HFF-Myc (cell line): ENCODE measurements at regions not wholly inside any gene's neighbourhood (a gene's known extent, or its start where the extent isn't known, plus 50 kb on each side); places are given as distances from the start of the nearest gene placed in this dataset.
"Not testable (repeated sequence)": the region's sequence is repeated elsewhere in the genome, so short reads cannot be mapped to it uniquely, and the experiment has no call there.

Experiments used
- DNase-seq: peaks from one replicate; pipeline ENCODE4 v3.0.0-alpha.2; 2011; ENCODE audit warnings: low read depth; ENCODE audit errors: extremely low read depth
- H3K4me3 ChIP-seq: replicated peaks from 2 replicates; pipeline ENCODE4 v1.5.1; 2011; ENCODE audit warnings: low read depth, mild to moderate bottlenecking, control low read depth, low read length
- TF ChIP-seq, protein P1 (sequence below): IDR thresholded peaks from 2 replicates; pipeline ENCODE4 v1.5.1; 2012; ENCODE audit warnings: mild to moderate bottlenecking, low read depth, low read length, control low read depth; ENCODE audit errors: missing control alignments

DNA sequence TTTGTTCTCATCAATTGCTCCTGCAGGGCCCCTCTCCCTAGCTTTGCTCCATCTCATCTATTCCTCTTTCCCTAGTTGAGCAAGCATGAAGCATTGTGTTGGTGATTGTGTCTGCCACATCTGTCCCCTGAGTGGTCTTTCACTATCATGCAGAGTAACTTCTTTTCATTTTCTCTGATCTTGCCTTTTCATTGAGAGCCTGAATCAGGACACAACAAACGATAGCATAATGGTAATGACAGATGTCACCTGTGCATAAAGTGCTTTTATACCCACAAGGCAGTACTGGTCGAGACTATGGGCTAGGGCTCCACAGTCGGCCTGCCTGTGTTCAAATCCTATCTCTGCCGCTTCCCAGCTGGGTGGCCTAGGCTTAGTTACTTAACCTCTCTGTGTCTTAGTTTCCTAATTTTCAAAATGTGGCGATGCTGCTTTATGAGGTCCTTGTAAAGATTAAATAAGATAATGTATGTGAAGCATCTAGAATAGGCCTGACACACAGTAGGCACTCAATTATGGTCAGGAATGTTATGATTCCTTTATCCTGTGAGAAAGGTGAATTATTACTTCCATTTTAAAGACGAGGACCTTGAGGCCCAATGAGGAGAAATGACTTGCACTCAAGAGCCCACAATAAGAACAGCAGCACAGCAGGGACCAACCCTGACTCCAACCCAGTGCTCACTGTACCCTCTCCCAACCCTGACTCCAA, 137.1 kb upstream of the ZNF618 start:
- no peak for DNase-seq
- TF ChIP-seq, protein P1, sequence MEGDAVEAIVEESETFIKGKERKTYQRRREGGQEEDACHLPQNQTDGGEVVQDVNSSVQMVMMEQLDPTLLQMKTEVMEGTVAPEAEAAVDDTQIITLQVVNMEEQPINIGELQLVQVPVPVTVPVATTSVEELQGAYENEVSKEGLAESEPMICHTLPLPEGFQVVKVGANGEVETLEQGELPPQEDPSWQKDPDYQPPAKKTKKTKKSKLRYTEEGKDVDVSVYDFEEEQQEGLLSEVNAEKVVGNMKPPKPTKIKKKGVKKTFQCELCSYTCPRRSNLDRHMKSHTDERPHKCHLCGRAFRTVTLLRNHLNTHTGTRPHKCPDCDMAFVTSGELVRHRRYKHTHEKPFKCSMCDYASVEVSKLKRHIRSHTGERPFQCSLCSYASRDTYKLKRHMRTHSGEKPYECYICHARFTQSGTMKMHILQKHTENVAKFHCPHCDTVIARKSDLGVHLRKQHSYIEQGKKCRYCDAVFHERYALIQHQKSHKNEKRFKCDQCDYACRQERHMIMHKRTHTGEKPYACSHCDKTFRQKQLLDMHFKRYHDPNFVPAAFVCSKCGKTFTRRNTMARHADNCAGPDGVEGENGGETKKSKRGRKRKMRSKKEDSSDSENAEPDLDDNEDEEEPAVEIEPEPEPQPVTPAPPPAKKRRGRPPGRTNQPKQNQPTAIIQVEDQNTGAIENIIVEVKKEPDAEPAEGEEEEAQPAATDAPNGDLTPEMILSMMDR = no peak
- H3K4me3 ChIP-seq = no peak overlapping the region

GRCh38 chr9:113739605-113740507, 136.3 kb upstream of the ZNF618 start:
- not testable (repeated sequence) for H3K4me3 ChIP-seq, DNase-seq

- DNase-seq = peak; percentile 46
- not testable (repeated sequence) for H3K4me3 ChIP-seq
Measured at GRCh38 chr9:113740508-113741500, 135.3 kb upstream of the ZNF618 start.

DNA sequence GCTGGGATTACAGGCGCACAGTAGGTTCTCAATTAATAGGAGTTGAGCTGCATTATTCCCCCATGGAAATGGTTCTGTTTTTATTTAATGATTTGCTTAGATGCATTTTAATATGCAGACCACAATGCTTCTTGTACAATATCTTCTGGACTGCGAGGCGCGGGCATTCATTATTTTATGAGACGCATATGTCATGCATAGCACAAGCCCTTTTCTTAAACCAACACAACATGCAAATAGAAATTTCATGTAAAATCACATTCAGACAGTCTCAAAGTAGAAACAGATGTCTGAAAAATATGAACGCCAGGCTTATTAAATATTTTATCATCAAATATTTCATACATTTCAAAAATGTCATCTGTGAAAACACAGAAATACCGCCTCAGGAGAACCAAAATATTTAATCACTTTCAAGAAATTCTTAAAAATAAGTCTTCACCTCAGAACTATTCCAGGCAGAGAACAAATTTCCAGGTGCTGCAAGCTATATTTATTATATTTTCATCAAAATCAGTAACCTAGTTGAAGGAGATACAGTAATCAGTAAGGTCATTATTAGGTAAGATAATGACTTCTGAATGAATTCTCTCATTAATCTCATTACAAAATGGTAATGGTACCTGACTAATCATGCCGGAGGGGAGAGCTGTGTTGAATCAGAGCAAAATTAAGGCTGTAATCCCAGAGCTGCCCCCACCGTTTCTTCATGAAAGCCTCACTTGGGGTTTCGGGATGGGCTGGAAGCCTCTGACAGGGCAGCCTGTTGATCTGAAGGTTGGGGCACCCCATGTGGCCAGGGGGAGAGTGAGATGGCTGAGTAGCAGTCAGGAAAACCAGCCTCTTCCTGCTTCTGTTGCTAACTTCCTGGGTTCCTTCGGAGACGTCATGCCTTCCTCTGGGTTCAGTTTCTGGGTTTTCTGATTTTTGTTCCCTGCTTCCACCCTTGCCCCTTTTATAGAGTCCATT, 133.9 kb upstream of the ZNF618 start:
- no peak for DNase-seq
- H3K4me3 ChIP-seq = no peak overlapping the region
- TF ChIP-seq, protein P1 = no peak

DNA sequence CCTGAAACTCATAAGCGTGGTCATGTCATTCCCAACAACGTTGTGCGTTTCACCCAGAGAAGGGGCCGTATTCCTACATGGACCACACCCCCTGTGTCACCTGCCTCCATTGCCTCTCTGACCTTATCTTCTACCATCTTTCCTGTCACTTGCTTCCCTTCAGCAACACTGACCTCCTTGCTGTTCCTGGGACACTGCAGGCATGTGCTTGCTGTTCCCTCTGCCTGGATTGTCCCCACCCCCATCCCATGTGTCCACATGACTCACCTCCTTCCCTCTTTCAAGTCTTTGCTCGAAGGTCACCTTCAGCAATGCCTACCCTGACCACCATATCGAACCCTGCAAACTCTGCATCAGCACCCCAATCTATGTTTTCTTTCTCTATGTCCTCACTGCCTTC, 133.2 kb upstream of the ZNF618 start:
- no peak overlapping the region for H3K4me3 ChIP-seq
- no peak for DNase-seq
- TF ChIP-seq, protein P1 = no peak

DNA sequence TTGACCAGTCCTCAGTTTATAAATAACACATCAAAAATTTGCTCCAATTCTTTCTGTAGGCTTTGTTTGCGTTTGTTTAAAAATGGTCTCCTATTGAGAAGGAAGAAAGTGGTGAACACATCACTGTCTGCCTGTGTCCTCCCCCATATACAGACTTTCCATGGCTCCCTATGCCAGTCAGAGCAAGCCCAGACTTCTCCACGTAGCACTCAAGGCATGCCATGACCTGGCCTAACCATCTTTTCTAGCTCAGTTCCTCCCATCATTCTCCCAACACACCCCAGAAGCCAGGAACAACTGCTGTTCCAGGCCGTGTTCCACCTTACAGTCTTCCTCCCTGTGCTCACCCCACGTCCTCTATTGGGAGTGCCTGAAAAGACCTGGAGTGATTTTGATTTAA, 129.6 kb upstream of the ZNF618 start:
- TF ChIP-seq, protein P1 = no peak
- no peak overlapping the region for H3K4me3 ChIP-seq
- no peak for DNase-seq

GRCh38 chr9:113748135-113748534, 128.0 kb upstream of the ZNF618 start:
- TF ChIP-seq, protein P1 = no peak
- H3K4me3 ChIP-seq = no peak overlapping the region
- no peak for DNase-seq
